NCI-H1048 (cell line): ENCODE measurements at regions not wholly inside any gene's neighbourhood (a gene's known extent, or its start where the extent isn't known, plus 50 kb on each side); places are given as distances from the start of the nearest gene placed in this dataset.

Experiments used
- DNase-seq: peaks from one replicate; lab custom pipeline; 2025; lab: John Stamatoyannopoulos, UW

DNA sequence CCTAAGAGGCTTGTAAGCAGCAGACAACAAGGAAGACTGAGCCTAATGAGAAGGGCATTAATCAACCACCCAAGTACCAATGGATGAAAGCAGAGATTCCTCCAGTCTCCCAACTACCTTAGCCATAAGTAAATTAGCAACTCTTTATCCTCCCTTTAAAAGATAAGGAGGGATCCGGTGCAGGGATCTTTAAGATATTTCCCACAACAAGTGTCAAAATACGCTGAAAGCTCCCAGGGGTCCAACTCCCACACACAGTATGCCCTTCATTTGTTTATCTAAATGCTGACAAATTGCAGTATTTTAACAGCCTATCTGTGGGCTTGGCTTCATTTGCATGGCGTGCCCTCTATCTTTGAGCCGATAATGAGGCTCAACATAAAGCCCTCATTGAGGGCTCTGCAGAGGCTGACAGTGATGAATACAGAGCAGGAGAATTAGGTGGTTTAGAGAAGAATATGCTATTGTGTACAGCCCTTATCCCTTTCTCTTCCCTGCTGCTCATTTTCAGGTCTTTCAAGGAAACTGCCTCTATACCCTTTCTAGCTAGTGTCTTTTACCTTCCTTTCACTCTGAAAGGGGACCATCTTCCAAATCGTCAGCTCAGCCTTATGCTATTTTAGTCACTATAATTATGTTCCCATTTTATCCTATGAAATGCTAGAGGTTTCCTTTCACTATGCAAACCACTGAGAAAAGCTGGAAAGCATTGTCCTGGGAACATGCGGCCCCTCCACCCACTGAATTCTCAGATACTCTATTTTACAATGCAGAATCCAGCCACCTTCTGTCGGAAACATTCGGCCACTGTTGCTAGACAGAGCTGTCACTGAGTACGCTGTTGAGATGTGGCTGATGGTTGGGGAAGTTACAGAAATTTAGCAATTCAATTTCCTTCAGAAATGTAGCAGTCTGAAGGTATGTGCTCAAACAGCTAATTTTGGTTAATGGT lies 575.2 kb upstream of the JAG1 start:
- DNase-seq = peak; percentile 86

DNA sequence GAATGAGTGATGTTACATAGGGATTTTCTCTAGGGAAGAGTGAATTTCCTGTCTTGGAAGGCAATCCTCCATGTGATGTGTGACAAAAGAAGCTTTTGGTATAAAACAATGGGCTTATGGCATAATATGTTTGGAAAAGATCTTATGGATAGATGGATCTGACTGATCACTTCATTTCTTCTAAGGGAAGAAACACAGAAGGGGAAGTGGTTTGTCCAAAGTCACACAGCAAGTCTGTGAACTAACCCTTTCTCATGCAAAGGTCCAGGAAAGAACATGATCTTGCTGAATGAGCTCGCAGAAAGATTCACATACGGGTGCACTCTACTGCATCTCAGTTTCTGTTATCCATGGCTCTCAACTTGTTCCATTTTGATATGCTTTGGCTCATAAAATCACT lies 575.9 kb upstream of the JAG1 start:
- DNase-seq = no peak

DNA sequence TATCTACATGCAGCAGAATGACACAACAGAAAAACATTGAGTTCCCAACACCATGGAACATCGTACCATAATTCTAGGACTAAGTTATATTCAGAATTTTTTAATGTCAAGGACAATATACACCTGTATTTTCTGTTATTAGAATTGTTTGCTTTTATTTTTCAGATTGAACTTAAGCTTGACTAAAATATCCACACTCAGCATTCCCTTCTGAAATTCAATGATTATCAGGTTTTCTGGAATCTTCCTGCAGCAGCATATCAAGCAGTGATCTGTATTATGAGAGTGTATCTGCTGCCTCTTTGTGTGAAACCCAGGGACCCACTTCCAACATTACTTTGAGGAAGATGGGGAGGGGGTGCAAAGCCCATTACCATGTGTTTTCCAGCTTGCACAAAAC lies 578.6 kb upstream of the JAG1 start:
- DNase-seq = no peak

DNA sequence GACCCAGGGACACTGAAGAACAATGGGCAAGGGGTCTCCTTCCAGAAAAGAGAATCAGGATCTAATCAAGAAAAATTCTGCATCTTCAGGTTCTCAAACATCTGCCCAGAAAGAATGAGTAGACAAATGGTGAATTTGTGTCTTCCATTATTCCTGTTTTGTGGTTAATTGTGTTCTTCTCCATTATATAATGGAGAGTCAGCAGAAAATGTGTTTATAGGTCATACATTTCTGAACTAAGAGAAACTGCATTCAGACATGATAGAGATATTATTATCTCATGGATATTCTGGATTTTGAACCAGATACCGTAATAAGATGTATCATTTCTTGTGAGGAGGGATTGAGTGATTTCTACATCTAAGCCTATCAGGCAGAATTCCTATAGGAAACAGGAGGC lies 581.7 kb upstream of the JAG1 start:
- no peak for DNase-seq

DNA sequence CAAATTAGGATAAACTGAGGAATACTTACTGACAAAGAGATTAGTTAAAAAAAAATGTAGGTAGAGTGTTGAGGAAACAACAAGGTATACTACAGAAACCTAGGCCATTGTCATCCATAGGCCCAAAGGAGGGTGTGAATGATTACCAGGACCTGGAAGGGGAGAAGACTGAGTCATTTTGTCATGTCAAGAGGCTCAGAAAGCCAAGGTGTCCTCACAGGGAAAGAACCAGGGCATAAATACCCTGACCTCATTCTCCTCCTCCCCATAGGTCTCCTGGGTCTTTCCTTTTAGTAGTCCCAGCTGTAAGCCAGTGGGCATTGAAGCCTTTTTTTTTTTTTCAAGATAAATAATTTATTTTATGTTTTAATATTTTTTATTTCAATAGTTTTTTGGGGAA lies 582.1 kb upstream of the JAG1 start:
- no peak for DNase-seq

DNA sequence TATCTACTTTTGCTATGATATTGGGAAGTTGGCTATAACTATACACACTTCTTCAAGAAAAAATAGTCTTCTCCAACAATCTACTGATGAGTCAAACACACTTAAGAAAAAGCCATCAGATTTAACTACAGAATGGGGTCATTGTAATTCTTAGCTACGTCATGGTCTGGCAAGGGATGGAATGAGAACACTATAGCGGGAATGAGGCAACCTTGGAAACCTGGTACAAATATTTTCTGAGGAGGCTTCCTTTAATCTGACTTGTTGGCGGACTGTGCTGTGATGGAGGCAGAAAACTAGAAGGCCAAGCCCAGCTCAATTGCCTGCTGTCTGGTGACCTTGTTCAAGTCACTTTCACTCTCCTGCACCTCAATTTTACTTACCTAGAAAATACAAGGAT lies 586.8 kb upstream of the JAG1 start:
- no peak for DNase-seq

DNA sequence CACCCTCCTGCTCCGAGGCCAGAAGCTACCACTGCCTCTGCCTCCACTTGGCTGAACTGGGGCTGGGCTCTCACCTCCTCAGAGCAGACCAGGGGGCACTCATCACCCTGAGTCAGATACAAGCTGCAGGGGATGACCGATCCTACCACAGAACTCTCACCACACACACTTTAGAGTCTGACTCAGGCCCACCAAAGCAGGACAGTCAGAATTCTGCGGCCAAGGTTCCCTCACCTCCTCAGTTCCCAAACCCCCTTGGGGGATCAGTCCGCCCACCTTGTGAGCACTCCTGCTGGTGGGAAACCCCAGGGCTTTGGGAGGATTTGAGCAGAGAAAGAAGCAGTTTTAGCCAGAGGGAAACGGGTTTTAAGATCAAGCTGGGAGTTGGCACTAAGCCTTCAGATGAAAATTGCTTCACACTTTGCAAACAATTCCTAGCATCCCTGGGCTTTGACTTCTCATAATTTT lies 587.8 kb upstream of the JAG1 start:
- no peak for DNase-seq

- DNase-seq = no peak
Observed at GRCh38 chr20:11266571-11266970, 592.8 kb upstream of the JAG1 start.

DNA sequence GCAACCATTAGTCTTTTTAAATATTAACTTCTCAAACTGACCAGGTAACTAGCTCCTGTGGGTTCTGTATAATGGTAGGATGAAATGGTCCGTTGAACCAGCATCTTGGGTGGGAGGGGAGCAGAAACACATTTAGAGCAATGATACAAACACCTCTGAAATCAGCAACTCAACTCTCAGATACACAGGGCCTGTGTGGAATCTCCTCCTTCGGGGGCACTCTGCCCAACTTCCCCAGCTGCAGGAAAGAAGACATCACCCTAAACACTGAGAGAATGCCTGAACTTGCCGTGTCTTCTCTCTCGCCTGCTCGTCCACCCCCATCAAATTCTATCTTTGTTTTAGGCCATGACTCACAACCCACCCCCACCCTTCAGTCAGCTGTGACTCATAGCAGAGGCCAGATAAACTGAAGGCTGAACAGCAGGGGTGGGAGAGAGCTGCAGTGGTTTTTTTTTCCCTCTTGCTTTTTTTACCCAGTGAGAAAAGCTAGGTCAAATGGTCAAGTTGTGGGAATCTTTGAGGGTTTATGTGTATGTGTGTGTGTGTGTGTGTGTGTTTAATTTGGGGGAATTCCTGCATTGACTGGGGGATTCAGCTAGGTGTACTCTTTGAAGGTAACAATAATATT lies 593.4 kb upstream of the JAG1 start:
- no peak for DNase-seq

GRCh38 chr20:11267762-11268335 lies 594.0 kb upstream of the JAG1 start:
- no peak for DNase-seq

- DNase-seq = no peak
Observed at GRCh38 chr20:11270566-11270965, 596.8 kb upstream of the JAG1 start.

DNA sequence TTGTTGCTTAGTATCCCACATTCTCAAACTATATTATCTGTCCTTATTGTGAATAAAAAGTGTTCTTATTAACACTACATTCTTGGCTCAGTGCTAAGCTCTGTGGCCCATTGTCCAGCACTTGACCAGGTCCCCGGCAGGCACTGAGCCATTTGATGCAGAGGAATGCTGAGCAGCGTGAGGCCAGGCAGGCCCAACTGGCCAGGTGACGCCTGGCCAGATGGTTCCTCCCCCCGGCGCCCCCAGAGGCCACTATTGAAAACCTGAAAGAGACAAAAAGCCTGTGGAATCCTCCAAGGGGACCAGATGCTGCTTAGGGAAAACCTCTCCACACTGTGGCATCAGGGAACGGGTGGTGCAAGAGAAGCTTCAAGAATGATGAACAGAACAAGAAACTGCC lies 597.5 kb upstream of the JAG1 start:
- no peak for DNase-seq

DNA sequence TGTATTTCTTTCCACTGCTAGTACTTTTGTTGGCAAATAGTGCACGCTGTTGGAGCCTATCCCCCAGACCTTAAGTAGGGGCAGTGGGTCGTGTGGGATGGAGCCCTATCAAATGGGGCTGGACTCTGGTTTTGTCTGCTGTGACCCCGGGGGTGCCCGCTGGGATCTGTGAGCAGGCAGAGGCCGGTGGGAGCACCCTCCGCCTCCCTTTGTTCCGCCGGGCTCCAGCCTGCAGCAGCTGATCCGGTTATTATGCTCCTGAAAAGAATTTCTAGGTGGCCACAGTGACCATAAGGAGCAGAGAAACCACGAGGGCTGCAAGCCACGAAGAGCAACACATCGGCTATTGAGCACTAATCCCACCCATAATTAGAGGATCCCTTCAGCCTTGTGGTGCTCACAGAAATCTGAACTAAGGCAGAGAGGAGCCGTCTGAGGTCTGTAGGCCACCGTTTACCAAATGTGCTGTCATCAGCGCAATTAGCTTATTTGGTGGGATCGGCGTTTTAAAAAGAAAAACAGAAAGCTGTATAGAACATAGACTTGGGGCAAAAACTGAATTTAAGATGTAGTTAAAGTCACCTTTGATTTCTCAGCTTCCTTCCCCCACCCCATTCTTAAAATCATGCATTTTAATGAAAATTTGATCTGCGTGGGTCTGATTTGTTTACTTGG lies 598.3 kb upstream of the JAG1 start:
- no peak for DNase-seq

DNA sequence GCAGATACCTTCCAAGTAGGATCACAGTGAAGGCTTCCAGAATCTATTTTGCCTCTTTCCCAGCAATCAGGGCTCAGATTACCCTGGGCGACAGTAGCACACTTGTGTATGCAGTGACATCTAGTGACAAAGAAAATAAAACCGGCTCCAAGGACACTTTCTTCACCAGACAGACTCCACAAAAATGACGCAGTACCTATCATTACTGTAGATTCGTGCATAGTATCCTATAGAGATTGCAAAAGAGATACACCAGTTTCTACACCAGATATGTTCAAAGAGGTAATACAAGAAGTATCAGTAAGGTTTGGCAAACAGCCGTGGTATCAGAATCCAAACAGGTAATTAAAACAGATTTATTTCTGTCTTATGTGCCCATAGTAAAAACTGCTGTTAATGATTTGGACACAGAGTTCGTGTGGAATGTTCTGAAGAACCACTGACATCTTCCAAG lies 600.4 kb upstream of the JAG1 start:
- peak; percentile 14 for DNase-seq

GRCh38 chr20:11275740-11276139 lies 601.9 kb upstream of the JAG1 start:
- DNase-seq = no peak

- no peak for DNase-seq
Observed at GRCh38 chr20:11277170-11277569, 603.4 kb upstream of the JAG1 start.

DNA sequence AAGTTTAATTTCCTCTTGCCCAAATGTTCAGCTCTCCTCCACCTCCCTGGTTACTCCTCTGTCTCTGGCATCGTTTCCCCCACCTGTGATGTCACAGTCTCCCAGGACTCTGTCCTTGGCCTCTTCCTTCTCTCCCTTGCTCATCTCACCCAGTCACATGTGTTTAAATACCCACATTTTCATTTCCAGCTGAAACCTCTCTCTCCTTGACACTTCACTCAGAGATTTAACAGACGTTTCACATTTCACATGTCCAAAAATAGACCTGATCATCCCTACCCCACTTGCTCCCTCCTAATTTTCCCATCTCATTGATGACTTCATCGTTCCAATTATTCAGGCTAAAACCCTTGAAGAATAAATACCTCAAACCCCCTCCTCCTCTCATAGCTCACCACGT lies 604.1 kb upstream of the JAG1 start:
- DNase-seq = no peak

GRCh38 chr20:11278461-11278860 lies 604.7 kb upstream of the JAG1 start:
- DNase-seq = no peak

GRCh38 chr20:11281240-11281639 lies 607.4 kb upstream of the JAG1 start:
- DNase-seq = no peak

DNA sequence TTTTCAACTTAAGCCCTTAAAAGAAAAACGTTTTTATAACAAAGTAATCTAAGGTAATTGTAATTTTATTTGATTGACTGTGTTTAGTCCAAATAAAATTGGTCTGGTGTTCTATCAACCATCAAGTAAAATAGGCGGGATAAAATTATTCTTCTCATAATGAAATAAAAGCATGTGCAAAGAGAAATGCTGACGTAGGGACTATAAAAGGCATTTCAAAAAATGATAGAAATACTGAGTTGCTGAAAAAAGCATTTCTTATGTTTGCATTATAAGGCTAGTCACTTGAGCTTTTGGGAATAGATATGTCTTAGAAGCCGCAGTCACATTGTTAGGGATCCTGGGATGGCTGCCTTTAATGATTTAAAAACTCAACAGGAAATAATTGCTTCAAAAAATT lies 608.0 kb upstream of the JAG1 start:
- no peak for DNase-seq

GRCh38 chr20:11287126-11287525 lies 613.3 kb upstream of the JAG1 start:
- DNase-seq = no peak

DNA sequence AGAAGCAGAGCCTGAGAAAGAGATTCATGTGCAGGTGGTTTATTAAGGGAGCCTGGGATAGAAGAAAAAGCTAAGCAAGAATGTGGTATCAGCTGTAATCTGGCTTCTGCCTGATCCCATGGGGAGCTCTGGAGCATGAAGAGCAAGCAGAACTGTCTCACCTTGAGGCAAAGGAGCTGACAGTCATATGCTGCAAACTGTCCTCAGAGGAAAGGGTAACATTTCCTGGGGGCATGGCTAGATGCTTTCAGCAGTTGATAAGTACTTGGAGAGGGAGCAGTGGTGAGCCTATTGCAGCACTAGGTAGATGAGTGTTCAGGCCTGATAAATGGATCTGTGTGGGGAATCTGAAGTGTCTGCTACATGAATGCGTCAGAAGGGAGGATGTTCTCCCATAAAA lies 621.5 kb upstream of the BTBD3 start:
- DNase-seq = no peak
